HEK293T (cell line): ENCODE measurements at regions not wholly inside any gene's neighbourhood (a gene's known extent, or its start where the extent isn't known, plus 50 kb on each side); places are given as distances from the start of the nearest gene placed in this dataset.

Experiments used
- ARNT ChIP-seq: fragments of 450-650 bp; IDR thresholded peaks from 2 replicates; pipeline ENCODE4 v1.6.1; 2017; ENCODE audit warnings: mild to moderate bottlenecking
- BHLHE40 ChIP-seq: fragments of 450-650 bp; IDR thresholded peaks from 2 replicates; pipeline ENCODE4 v1.6.1; 2016; ENCODE audit warnings: mild to moderate bottlenecking, moderate library complexity, borderline replicate concordance
- HDGF ChIP-seq: fragments of 450-650 bp; IDR thresholded peaks from 2 replicates; pipeline ENCODE4 v1.6.1; 2017; ENCODE audit warnings: antibody characterized with exemption, borderline replicate concordance
- L3MBTL2 ChIP-seq: fragments of 450-650 bp; conservative IDR thresholded peaks from 2 replicates; pipeline ENCODE4 v1.6.1; 2016; ENCODE audit warnings: mild to moderate bottlenecking
- SP1 ChIP-seq: fragments of 450-650 bp; IDR thresholded peaks from 2 replicates; pipeline ENCODE4 v1.6.1; 2017

DNA sequence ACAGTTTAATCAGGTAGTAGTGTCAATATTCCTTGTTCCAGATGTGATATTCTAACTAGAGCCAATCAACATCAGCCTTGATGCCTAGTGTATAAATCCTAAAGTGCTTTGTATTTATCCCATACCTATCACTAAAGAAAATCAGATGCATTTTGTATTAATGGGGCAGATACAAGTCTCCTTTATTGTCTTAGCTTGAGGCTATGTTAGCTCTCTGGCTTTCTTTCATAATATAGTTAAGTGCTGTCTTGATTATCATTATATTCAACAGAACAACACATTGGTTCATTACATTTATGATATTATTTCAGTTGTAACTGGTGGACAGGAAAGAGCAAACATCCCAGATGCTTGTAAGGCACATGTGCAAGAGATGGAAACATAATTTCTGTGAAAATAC, 338.8 kb downstream of the PLA2G4A start:
- TF ChIP-seq HDGF = no peak
- TF ChIP-seq SP1 = no peak
- TF ChIP-seq BHLHE40 = no peak
- TF ChIP-seq ARNT = no peak
- TF ChIP-seq L3MBTL2 = no peak
